H9 (cell line): ENCODE measurements at regions not wholly inside any gene's neighbourhood (a gene's known extent, or its start where the extent isn't known, plus 50 kb on each side); places are given as distances from the start of the nearest gene placed in this dataset.

ENCODE experiments used
- DNase-seq: peaks from one replicate; pipeline ENCODE4 v3.0.0-alpha.2; 2017
- H2AFZ ChIP-seq: one replicate; pipeline ENCODE4 v1.6.1; 2013; ENCODE audit warnings: mild to moderate bottlenecking, low read length, control low read depth, moderate library complexity
- H2AK5ac ChIP-seq: 2 replicates; pipeline ENCODE4 v1.6.1; 2013; ENCODE audit warnings: low read length, control low read depth, mixed read lengths; ENCODE audit not compliant: insufficient read length
- H2BK120ac ChIP-seq: one replicate; pipeline ENCODE4 v1.6.1; 2013; ENCODE audit warnings: low read depth, mild to moderate bottlenecking, low read length, control low read depth, inconsistent platforms; ENCODE audit not compliant: poor library complexity, severe bottlenecking
- H2BK12ac ChIP-seq: 2 replicates; pipeline ENCODE4 v1.6.1; 2013; ENCODE audit warnings: low read length, control low read depth, mixed read lengths, low read depth; ENCODE audit not compliant: insufficient read length
- H2BK15ac ChIP-seq: 2 replicates; pipeline ENCODE4 v1.6.1; 2013; ENCODE audit warnings: low read depth, low read length, control low read depth
- H2BK20ac ChIP-seq: one replicate; pipeline ENCODE4 v1.6.1; 2013; ENCODE audit warnings: low read depth, mild to moderate bottlenecking, low read length, control low read depth, inconsistent platforms; ENCODE audit not compliant: poor library complexity, severe bottlenecking
- H2BK5ac ChIP-seq: 2 replicates; pipeline ENCODE4 v1.6.1; 2013; ENCODE audit warnings: low read length, control low read depth, mixed read lengths; ENCODE audit not compliant: insufficient read length
- H3K14ac ChIP-seq: 2 replicates; pipeline ENCODE4 v1.6.1; 2013; ENCODE audit warnings: low read length, control low read depth; ENCODE audit not compliant: insufficient read depth
- H3K18ac ChIP-seq: 2 replicates; pipeline ENCODE4 v1.6.1; 2013; ENCODE audit warnings: low read depth, mild to moderate bottlenecking, mixed read lengths, low read length, control low read depth; ENCODE audit not compliant: insufficient read length
- H3K23ac ChIP-seq: 2 replicates; pipeline ENCODE4 v1.6.1; 2013; ENCODE audit warnings: low read length, control low read depth, mixed read lengths, low read depth; ENCODE audit not compliant: insufficient read length
- H3K23me2 ChIP-seq: 2 replicates; pipeline ENCODE4 v1.6.1; 2013; ENCODE audit warnings: low read depth, mild to moderate bottlenecking, mixed read lengths, low read length, control low read depth; ENCODE audit not compliant: insufficient read length, poor library complexity, severe bottlenecking
- H3K27ac ChIP-seq: 2 replicates; pipeline ENCODE4 v1.5.1; 2013; ENCODE audit warnings: low read length, control low read depth, mixed read lengths, low read depth; ENCODE audit not compliant: insufficient read length
- H3K27me3 ChIP-seq: 2 replicates; pipeline ENCODE4 v1.6.1; 2013; ENCODE audit warnings: low read length, control low read depth, inconsistent platforms; ENCODE audit not compliant: insufficient read depth
- H3K4ac ChIP-seq: 2 replicates; pipeline ENCODE4 v1.6.1; 2013; ENCODE audit warnings: low read depth, mild to moderate bottlenecking, control low read depth, inconsistent platforms, low read length, moderate library complexity
- H3K4me1 ChIP-seq: 2 replicates; pipeline ENCODE4 v1.6.1; 2013; ENCODE audit warnings: low read length, control low read depth, inconsistent platforms; ENCODE audit not compliant: insufficient read depth
- H3K4me2 ChIP-seq: 2 replicates; pipeline ENCODE4 v1.6.1; 2013; ENCODE audit warnings: low read length, control low read depth, mixed read lengths; ENCODE audit not compliant: insufficient read length, insufficient read depth
- H3K56ac ChIP-seq: 2 replicates; pipeline ENCODE4 v1.6.1; 2013; ENCODE audit warnings: low read depth, mild to moderate bottlenecking, mixed read lengths, low read length, control low read depth; ENCODE audit not compliant: insufficient read length
- H3K79me1 ChIP-seq: 2 replicates; pipeline ENCODE4 v1.6.1; 2013; ENCODE audit warnings: low read depth, mild to moderate bottlenecking, moderate library complexity, low read length, control low read depth, inconsistent platforms; ENCODE audit not compliant: insufficient read depth, poor library complexity, severe bottlenecking
- H3K79me2 ChIP-seq: 2 replicates; pipeline ENCODE4 v1.6.1; 2013; ENCODE audit warnings: low read length, control low read depth, inconsistent platforms; ENCODE audit not compliant: insufficient read depth
- H3K9ac ChIP-seq: 2 replicates; pipeline ENCODE4 v1.6.1; 2013; ENCODE audit warnings: low read length, control low read depth, mixed read lengths; ENCODE audit not compliant: insufficient read length; ENCODE audit errors: extremely low read depth
- H3K9me3 ChIP-seq: one replicate; pipeline ENCODE4 v1.6.1; 2013; ENCODE audit warnings: low read depth, low read length, inconsistent platforms; ENCODE audit not compliant: control insufficient read depth
- H3T11ph ChIP-seq: one replicate; pipeline ENCODE4 v1.6.1; 2013; ENCODE audit warnings: mild to moderate bottlenecking, low read length, control low read depth, inconsistent platforms
- H4K20me1 ChIP-seq: one replicate; pipeline ENCODE4 v1.6.1; 2013; ENCODE audit not compliant: control insufficient read depth, insufficient read length, insufficient read depth
- H4K5ac ChIP-seq: 2 replicates; pipeline ENCODE4 v1.6.1; 2013; ENCODE audit warnings: low read depth, mild to moderate bottlenecking, mixed read lengths, low read length, control low read depth; ENCODE audit not compliant: insufficient read length
- H4K8ac ChIP-seq: replicated peaks from 2 replicates; pipeline ENCODE4 v1.6.1; 2013; ENCODE audit warnings: low read length, control low read depth, mixed read lengths, low read depth; ENCODE audit not compliant: insufficient read length
- H4K91ac ChIP-seq: 2 replicates; pipeline ENCODE4 v1.6.1; 2013; ENCODE audit warnings: low read depth, mild to moderate bottlenecking, moderate library complexity, mixed read lengths, low read length, control low read depth; ENCODE audit not compliant: insufficient read length
- H3K27ac Mint-ChIP-seq, 3 experiments: 2 replicates in 2 of 3; 3 replicates in 1 of 3; pipeline ENCODE4 v1.8.0; 2020 to 2021; ENCODE audit warnings: mixed read lengths in 3 of 3, mild to moderate bottlenecking in 1 of 3, moderate library complexity in 1 of 3
- H3K27me3 Mint-ChIP-seq: 2 replicates; pipeline ENCODE4 v1.8.0; 2021; ENCODE audit warnings: low read depth, mild to moderate bottlenecking, moderate library complexity, mixed read lengths
- H3K36me3 Mint-ChIP-seq, 3 experiments: 2 replicates in 2 of 3; 3 replicates in 1 of 3; pipeline ENCODE4 v1.8.0; 2020 to 2021; ENCODE audit warnings: low read depth in 3 of 3, mixed read lengths in 3 of 3; ENCODE audit not compliant: insufficient read depth in 1 of 3
- H3K4me1 Mint-ChIP-seq, 2 experiments: 2 replicates each; pipeline ENCODE4 v1.8.0; 2020; ENCODE audit warnings: mixed read lengths in 2 of 2
- H3K4me3 Mint-ChIP-seq, 2 experiments: 2 replicates in 1 of 2; 3 replicates in 1 of 2; pipeline ENCODE4 v1.8.0; 2020 to 2021; ENCODE audit warnings: mild to moderate bottlenecking in 2 of 2, mixed read lengths in 2 of 2, moderate library complexity in 1 of 2
- H3K9me3 Mint-ChIP-seq, 2 experiments: 2 replicates in 1 of 2; 3 replicates in 1 of 2; pipeline ENCODE4 v1.8.0; 2020; ENCODE audit warnings: mild to moderate bottlenecking in 2 of 2, mixed read lengths in 2 of 2, moderate library complexity in 1 of 2
- WGBS: extraction: QIAGEN DNeasy Blood & Tissue Kit; methylation state at CpG from one replicate; pipeline ENCODE4 v1.1.7; 2013; ENCODE audit warnings: missing lambda C conversion rate, low lambda C conversion rate, mixed read lengths; ENCODE audit not compliant: insufficient read length; ENCODE audit errors: extremely low coverage; 5-methylcytosine and 5-hydroxymethylcytosine counted together
- TF ChIP-seq, protein P1 (sequence below): fragments of 200-600 bp; sonication (generic); conservative IDR thresholded peaks from 3 replicates; pipeline ENCODE4 v1.8.0; 2021; ENCODE audit warnings: antibody characterized with exemption, mild to moderate bottlenecking

- Histone ChIP-seq H4K20me1 (no peaks in the 10 kb centered on the region), H2AK5ac (no peak overlapping the region), H3K4me1 (no peaks in the 10 kb centered on the region), H3K9me3 (no peaks in the 10 kb centered on the region), H4K5ac (no peak overlapping the region), H3K23ac (no peak overlapping the region), H4K8ac (no peak overlapping the region), H3K79me1 (no peaks in the 10 kb centered on the region), H3K18ac (no peak overlapping the region), H3K79me2 (no peaks in the 10 kb centered on the region), H3T11ph (no peak overlapping the region), H2BK20ac (no peak overlapping the region), H2AFZ (no peak overlapping the region), H3K27me3 (no peaks in the 10 kb centered on the region), H3K23me2 (no peaks in the 10 kb centered on the region), H2BK15ac (no peak overlapping the region), H2BK12ac (no peak overlapping the region), H2BK5ac (no peak overlapping the region), H3K27ac (no peak overlapping the region), H3K9ac (no peak overlapping the region), H4K91ac (no peak overlapping the region), H3K14ac (no peak overlapping the region), H3K4me2 (no peak overlapping the region), H3K4ac (no peak overlapping the region), H3K56ac (no peak overlapping the region), H2BK120ac (no peak overlapping the region)
- no peak overlapping the region for H3K27ac Mint-ChIP-seq
- H3K27me3 Mint-ChIP-seq: no peaks in the 10 kb centered on the region
- peaks cover 0 to 5% (median 0%) of the 10 kb centered on the region in 3 experiments; a peak in 1 of 7 replicates for H3K36me3 Mint-ChIP-seq
- peaks cover 2% of the 10 kb centered on the region in 2 experiments; a peak in 3 of 4 replicates for H3K4me1 Mint-ChIP-seq
- no peak overlapping the region for H3K4me3 Mint-ChIP-seq
- H3K9me3 Mint-ChIP-seq: peaks cover 3% of the 10 kb centered on the region in 2 experiments; a peak in 2 of 5 replicates
- DNase-seq: no peak
- no CpG with 5 or more reads among the region's 6 CpGs for WGBS
- TF ChIP-seq, protein P1, sequence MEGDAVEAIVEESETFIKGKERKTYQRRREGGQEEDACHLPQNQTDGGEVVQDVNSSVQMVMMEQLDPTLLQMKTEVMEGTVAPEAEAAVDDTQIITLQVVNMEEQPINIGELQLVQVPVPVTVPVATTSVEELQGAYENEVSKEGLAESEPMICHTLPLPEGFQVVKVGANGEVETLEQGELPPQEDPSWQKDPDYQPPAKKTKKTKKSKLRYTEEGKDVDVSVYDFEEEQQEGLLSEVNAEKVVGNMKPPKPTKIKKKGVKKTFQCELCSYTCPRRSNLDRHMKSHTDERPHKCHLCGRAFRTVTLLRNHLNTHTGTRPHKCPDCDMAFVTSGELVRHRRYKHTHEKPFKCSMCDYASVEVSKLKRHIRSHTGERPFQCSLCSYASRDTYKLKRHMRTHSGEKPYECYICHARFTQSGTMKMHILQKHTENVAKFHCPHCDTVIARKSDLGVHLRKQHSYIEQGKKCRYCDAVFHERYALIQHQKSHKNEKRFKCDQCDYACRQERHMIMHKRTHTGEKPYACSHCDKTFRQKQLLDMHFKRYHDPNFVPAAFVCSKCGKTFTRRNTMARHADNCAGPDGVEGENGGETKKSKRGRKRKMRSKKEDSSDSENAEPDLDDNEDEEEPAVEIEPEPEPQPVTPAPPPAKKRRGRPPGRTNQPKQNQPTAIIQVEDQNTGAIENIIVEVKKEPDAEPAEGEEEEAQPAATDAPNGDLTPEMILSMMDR: no peak
Measured at GRCh38 chr4:154977228-154977627, 196.2 kb downstream of the RBM46 start.
